ENCODE measurements at regions not wholly inside any gene's neighbourhood (a gene's known extent, or its start where the extent isn't known, plus 50 kb on each side); places are given as distances from the start of the nearest gene placed in this dataset.
"Not testable (repeated sequence)": the region's sequence is repeated elsewhere in the genome, so short reads cannot be mapped to it uniquely, and the experiment has no call there.

GRCh38 chr2:239802185-239802649, 222.9 kb downstream of the NDUFA10 start:
- Mint-ChIP-seq H3K27ac (no peak overlapping the region), H3K27me3 (ENCODE audit: low read depth) (peaks cover 16% of the 10 kb centered on the region), H3K4me3 (no peak overlapping the region), H3K9me3 (peaks cover 1% of the 10 kb centered on the region), H3K36me3 (ENCODE audit: low read depth) (peaks cover under 1% of the 10 kb centered on the region), H3K4me1 (no peaks in the 10 kb centered on the region)
- TF ChIP-seq, protein P1, sequence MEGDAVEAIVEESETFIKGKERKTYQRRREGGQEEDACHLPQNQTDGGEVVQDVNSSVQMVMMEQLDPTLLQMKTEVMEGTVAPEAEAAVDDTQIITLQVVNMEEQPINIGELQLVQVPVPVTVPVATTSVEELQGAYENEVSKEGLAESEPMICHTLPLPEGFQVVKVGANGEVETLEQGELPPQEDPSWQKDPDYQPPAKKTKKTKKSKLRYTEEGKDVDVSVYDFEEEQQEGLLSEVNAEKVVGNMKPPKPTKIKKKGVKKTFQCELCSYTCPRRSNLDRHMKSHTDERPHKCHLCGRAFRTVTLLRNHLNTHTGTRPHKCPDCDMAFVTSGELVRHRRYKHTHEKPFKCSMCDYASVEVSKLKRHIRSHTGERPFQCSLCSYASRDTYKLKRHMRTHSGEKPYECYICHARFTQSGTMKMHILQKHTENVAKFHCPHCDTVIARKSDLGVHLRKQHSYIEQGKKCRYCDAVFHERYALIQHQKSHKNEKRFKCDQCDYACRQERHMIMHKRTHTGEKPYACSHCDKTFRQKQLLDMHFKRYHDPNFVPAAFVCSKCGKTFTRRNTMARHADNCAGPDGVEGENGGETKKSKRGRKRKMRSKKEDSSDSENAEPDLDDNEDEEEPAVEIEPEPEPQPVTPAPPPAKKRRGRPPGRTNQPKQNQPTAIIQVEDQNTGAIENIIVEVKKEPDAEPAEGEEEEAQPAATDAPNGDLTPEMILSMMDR (IDR thresholded peaks at IDR 0.05; ENCODE audit: unreplicated experiment in 3 of 3), result no peak

GRCh38 chr2:239801404-239802184, 223.5 kb downstream of the NDUFA10 start:
- Mint-ChIP-seq H3K4me1 (no peaks in the 10 kb centered on the region), H3K4me3 (no peak overlapping the region), H3K27ac (no peak overlapping the region), H3K36me3 (ENCODE audit: low read depth) (peaks cover 3% of the 10 kb centered on the region), H3K9me3 (peaks cover 5% of the 10 kb centered on the region), H3K27me3 (ENCODE audit: low read depth) (peaks cover 16% of the 10 kb centered on the region)
- TF ChIP-seq, protein P1 (IDR thresholded peaks at IDR 0.05; ENCODE audit: unreplicated experiment in 3 of 3), result no peak

DNA sequence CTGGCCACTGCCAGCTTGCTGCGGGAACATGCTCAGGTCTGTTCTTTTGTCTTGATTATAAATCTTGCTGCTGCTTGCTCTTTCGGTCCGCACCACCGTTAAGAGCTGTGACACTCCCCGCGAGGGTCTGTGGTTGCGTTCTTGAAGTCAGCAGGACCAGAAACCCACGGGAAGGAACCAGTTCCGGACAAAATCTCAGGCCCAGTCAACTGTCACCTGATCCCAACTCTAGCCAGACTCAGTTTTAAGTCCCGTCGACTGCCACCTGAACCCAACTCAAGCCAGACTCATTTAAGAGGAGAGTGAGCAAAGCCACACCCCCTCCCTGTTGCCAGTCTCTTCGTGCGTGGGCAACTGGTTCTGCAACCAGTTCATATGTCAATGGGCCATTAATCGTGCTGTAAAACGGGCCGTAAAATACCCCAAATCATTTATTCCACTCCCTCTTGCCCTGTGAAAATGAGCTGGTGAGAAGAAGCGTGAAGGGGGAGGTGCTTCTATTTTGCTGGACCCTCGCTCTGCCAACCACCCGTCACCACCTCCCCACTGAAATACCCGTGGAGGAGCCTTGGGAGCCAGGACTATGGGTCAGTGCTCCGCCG, 224.3 kb downstream of the NDUFA10 start:
- H3K36me3 Mint-ChIP-seq (ENCODE audit: low read depth), result peaks cover 3% of the 10 kb centered on the region
- TF ChIP-seq, protein P1 (IDR thresholded peaks at IDR 0.05; ENCODE audit: unreplicated experiment in 3 of 3), result no peak
- no peak overlapping the region for H3K27ac Mint-ChIP-seq
- no peak overlapping the region for H3K4me3 Mint-ChIP-seq
- no peaks in the 10 kb centered on the region for H3K4me1 Mint-ChIP-seq
- H3K9me3 Mint-ChIP-seq, result peaks cover 5% of the 10 kb centered on the region
- H3K27me3 Mint-ChIP-seq (ENCODE audit: low read depth), result peaks cover 16% of the 10 kb centered on the region

DNA sequence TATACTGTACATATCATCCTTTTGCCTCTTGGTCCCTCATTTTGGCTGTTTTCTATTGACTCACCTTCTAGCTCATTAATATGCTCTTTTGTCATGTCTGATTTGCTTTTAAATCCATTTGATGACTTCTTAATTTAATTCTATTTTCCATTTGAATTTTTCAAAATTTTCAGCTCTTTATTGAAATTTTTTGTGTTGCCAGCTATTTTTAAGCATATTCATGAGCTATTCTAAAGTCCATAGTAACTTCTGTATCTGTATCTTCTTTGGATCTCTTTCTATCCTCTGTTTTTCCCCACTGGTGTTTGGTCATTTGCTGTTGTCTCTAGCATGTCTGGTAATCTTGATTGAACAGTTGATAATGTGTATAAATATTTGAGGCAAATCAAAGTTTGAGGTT, 227.8 kb downstream of the NDUFA10 start:
- peaks cover 6% of the 10 kb centered on the region for H3K27me3 Mint-ChIP-seq (ENCODE audit: low read depth)
- no peak overlapping the region for H3K27ac Mint-ChIP-seq
- H3K4me3 Mint-ChIP-seq, result no peak overlapping the region
- no peaks in the 10 kb centered on the region for H3K4me1 Mint-ChIP-seq
- TF ChIP-seq, protein P1 (IDR thresholded peaks at IDR 0.05; ENCODE audit: unreplicated experiment in 3 of 3), result no peak
- H3K9me3 Mint-ChIP-seq, result peaks cover 5% of the 10 kb centered on the region
- peaks cover 3% of the 10 kb centered on the region for H3K36me3 Mint-ChIP-seq (ENCODE audit: low read depth)

- H3K9me3 Mint-ChIP-seq; H3K27me3 Mint-ChIP-seq (ENCODE audit: low read depth); H3K4me3 Mint-ChIP-seq; H3K4me1 Mint-ChIP-seq; H3K36me3 Mint-ChIP-seq (ENCODE audit: low read depth); H3K27ac Mint-ChIP-seq: not testable (repeated sequence)
These were observed 229.4 kb downstream of the NDUFA10 start for GRCh38 chr2:239795761-239796160.

DNA sequence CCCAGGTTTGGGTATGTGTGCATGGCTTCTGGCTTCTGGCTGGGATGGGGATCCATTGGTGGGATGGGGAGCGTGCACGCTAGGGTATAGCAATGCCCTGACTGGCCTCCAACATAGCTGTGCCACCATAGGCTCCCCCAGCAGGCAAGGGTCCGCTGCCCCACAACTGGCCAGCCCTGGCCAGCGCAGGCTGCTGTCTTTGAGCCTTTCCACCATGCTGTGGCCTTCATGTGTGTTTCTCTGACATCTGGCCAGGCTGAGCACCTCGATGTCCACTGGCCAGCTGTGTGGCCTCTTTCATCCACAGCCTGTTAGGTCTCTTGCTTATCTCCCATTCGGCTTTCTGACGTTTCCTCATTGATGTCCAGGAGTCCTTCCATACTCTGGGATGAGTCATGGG, 231.3 kb downstream of the NDUFA10 start:
- Mint-ChIP-seq H3K9me3 (peaks cover 5% of the 10 kb centered on the region), H3K4me1 (no peaks in the 10 kb centered on the region), H3K4me3 (no peak overlapping the region), H3K27ac (no peak overlapping the region), H3K27me3 (ENCODE audit: low read depth) (no peaks in the 10 kb centered on the region), H3K36me3 (ENCODE audit: low read depth) (peaks cover 3% of the 10 kb centered on the region)
- TF ChIP-seq, protein P1 (IDR thresholded peaks at IDR 0.05; ENCODE audit: unreplicated experiment in 3 of 3), result no peak

Data from nephron (organoid).